ENCODE measurements at regions not wholly inside any gene's neighbourhood (a gene's known extent, or its start where the extent isn't known, plus 50 kb on each side); places are given as distances from the start of the nearest gene placed in this dataset.
A peak's percentile ranks its signal among the peaks of the same experiment; 100 is the strongest.

DNA sequence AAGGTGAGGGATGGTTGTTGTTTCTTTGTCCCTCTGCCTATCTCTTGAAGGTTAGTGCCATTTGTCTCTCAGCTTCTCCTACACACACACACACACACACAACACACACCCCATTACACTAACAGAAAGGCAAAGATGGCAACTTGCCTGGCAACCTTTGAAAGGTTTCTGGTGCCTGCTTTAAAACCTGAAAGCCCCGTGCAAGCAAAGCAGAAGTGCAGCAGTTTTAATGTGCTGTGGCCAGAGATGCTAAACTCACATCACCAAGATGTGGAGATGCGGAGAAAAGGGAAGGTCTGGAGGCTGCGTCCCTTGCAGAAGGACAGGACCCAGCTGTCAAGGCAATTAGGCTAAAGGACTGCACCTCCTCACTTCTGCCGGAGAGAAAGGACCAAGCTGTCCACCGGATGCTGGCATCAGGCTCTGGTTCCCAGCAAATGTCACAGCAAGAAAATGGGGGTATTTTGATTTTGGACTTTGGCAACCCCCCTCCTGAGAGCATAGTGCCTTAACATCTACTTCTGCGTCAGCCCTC lies 196.4 kb downstream of the ARL4C start:
- DNase-seq (ENCODE audit: low read depth in 2 of 2): no peak
- no peak overlapping the region for H3K4me3 ChIP-seq (replicated peaks in 1 of 2; ENCODE audit: low read depth in 2 of 2, low read length in 2 of 2)
- TF ChIP-seq CTCF (IDR thresholded peaks at IDR 0.05; ENCODE audit: low read depth, low read length): no peak

GRCh38 chr2:234298918-234299317 lies 198.0 kb downstream of the ARL4C start:
- no peak for TF ChIP-seq CTCF (IDR thresholded peaks at IDR 0.05; ENCODE audit: low read depth, low read length)
- no peak for DNase-seq (ENCODE audit: low read depth in 2 of 2)
- H3K4me3 ChIP-seq (replicated peaks in 1 of 2; ENCODE audit: low read depth in 2 of 2, low read length in 2 of 2): no peak overlapping the region

DNA sequence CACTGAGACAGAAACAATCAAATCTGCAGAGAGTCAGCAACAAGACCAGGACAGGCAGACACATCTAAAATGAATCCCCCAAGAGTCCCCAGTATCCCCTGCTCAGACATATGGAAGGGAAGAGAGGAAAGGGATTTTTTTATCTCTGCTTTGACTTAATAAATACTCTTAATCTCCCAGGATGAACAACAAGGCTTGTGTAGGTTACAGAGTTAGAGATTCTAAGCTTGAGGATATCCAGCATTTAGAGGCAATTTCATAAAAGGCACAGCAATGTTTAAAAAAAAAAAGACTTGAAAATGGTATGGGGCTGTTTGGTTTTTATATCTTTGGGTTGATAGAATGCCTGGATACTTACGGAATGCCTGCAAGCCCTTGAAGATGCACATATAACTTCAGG lies 199.9 kb downstream of the ARL4C start:
- DNase-seq (ENCODE audit: low read depth in 2 of 2): no peak
- no peak overlapping the region for H3K4me3 ChIP-seq (replicated peaks in 1 of 2; ENCODE audit: low read depth in 2 of 2, low read length in 2 of 2)
- TF ChIP-seq CTCF (IDR thresholded peaks at IDR 0.05; ENCODE audit: low read depth, low read length): no peak

DNA sequence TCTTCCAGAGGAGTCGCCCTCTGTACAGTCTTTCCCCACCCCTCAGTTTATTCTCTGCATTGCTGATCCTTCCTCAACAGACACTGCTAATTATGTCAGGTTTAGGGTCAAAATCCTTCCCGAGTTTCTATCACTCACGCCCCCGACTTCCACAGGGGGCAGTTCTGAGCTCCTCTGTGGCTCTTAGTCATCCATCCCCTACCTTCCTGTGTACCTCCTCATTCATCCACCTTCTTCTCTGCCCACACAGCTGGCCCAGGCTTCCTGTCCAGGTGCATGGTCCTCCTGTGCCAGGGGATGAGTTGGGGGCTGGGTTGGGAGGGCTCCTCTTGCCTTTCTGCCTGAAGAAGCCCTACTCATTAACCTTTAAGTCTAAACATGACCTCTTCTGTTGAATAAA lies 202.9 kb downstream of the ARL4C start:
- no peak for DNase-seq (ENCODE audit: low read depth in 2 of 2)
- no peak overlapping the region for H3K4me3 ChIP-seq (replicated peaks in 1 of 2; ENCODE audit: low read depth in 2 of 2, low read length in 2 of 2)
- TF ChIP-seq CTCF (IDR thresholded peaks at IDR 0.05; ENCODE audit: low read depth, low read length): peak; percentile 9

GRCh38 chr2:234292962-234293243 lies 204.0 kb downstream of the ARL4C start:
- DNase-seq (ENCODE audit: low read depth in 2 of 2): no peak
- TF ChIP-seq CTCF (IDR thresholded peaks at IDR 0.05; ENCODE audit: low read depth, low read length): no peak
- H3K4me3 ChIP-seq (replicated peaks in 1 of 2; ENCODE audit: low read depth in 2 of 2, low read length in 2 of 2): no peak overlapping the region

DNA sequence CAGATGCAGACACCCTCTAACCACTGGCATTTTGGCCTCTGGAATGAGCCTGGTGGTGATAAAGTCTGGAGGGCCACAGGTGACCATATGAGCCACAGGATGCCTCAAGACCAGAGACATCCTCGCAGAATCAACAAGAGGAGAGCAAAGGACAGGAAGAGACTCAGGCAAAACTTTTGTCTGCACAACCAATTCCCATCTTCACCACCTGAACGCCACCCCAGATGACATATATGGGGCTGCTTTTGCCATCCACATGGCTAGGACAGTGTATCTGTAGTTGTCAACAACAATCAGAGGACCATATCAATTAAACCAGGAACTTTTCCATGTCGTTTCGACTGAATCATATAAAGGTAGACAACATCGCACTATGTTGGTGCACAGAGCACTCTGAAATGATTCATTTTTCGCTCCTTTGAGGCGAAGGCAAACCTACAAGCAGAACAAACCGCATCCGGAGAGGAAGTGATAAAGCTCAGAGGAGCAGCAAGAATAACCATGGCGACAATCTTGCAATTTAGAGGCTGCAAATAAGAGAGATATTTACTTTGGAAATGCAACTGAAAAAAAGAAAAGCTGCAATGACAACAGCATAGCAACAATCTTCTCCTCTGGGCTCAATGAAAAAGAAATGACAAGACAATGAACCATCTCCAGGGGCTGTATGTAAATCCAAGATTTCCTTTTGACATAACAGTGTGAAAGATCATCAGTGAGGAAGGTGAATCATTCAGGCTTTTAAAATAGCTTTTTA lies 204.5 kb downstream of the ARL4C start:
- H3K4me3 ChIP-seq (replicated peaks in 1 of 2; ENCODE audit: low read depth in 2 of 2, low read length in 2 of 2): no peak overlapping the region
- DNase-seq (ENCODE audit: low read depth in 2 of 2): peak; percentile 82 to 83
- no peak for TF ChIP-seq CTCF (IDR thresholded peaks at IDR 0.05; ENCODE audit: low read depth, low read length)

- DNase-seq (ENCODE audit: low read depth in 2 of 2): peak; percentile 80 to 82
- TF ChIP-seq CTCF (IDR thresholded peaks at IDR 0.05; ENCODE audit: low read depth, low read length): no peak
- no peak overlapping the region for H3K4me3 ChIP-seq (replicated peaks in 1 of 2; ENCODE audit: low read depth in 2 of 2, low read length in 2 of 2)
These were observed 205.1 kb downstream of the ARL4C start for GRCh38 chr2:234291765-234292204.
